ENCODE measurements at regions not wholly inside any gene's neighbourhood (a gene's known extent, or its start where the extent isn't known, plus 50 kb on each side); places are given as distances from the start of the nearest gene placed in this dataset.

GRCh38 chr4:67152976-67153375 lies 392.3 kb downstream of the CENPC start:
- H3K27ac Mint-ChIP-seq: no peak overlapping the region
- H3K27me3 Mint-ChIP-seq: no peaks in the 10 kb centered on the region
- Histone ChIP-seq H3K27ac (ENCODE audit: low read depth, low read length) (no peak overlapping the region), H3K4me1 (ENCODE audit: insufficient read depth, low read length) (no peaks in the 10 kb centered on the region), H3K4me3 (ENCODE audit: low read length) (no peak overlapping the region), H3K36me3 (ENCODE audit: insufficient read depth, low read length) (no peaks in the 10 kb centered on the region), H3K9me3 (ENCODE audit: low read length) (no peaks in the 10 kb centered on the region), H3K27me3 (ENCODE audit: insufficient read depth, low read length, poor library complexity, severe bottlenecking) (no peaks in the 10 kb centered on the region)
- CTCF ChIA-PET: no interaction called here
- H3K4me3 Mint-ChIP-seq: no peak overlapping the region
- no peak for DNase-seq
- H3K4me1 Mint-ChIP-seq: no peaks in the 10 kb centered on the region
- peaks cover 0 to 5% (median 4%) of the 10 kb centered on the region in 5 donors for H3K9me3 Mint-ChIP-seq
- POLR2A ChIA-PET: no interaction called here
- H3K36me3 Mint-ChIP-seq: no peaks in the 10 kb centered on the region

GRCh38 chr4:67151376-67152343 lies 393.6 kb downstream of the CENPC start:
- H3K36me3 ChIP-seq (ENCODE audit: insufficient read depth, low read length): no peaks in the 10 kb centered on the region

GRCh38 chr4:67141586-67141985 lies 403.7 kb downstream of the CENPC start:
- Mint-ChIP-seq H3K36me3 (no peaks in the 10 kb centered on the region), H3K27ac (no peak overlapping the region), H3K4me1 (no peaks in the 10 kb centered on the region), H3K4me3 (no peak overlapping the region), H3K27me3 (no peaks in the 10 kb centered on the region), H3K9me3 (peaks cover 0 to 4% (median 4%) of the 10 kb centered on the region in 5 donors)
- Histone ChIP-seq H3K4me3 (ENCODE audit: low read length) (no peak overlapping the region), H3K27ac (ENCODE audit: low read depth, low read length) (no peak overlapping the region), H3K27me3 (ENCODE audit: insufficient read depth, low read length, poor library complexity, severe bottlenecking) (no peaks in the 10 kb centered on the region), H3K4me1 (ENCODE audit: insufficient read depth, low read length) (no peaks in the 10 kb centered on the region), H3K9me3 (ENCODE audit: low read length) (no peaks in the 10 kb centered on the region), H3K36me3 (ENCODE audit: insufficient read depth, low read length) (no peaks in the 10 kb centered on the region)
- POLR2A ChIA-PET: no interaction called here
- CTCF ChIA-PET: no interaction called here
- DNase-seq: no peak

More at GRCh38 chr4:67151376-67152343, 393.6 kb downstream of the CENPC start:
- H3K4me1 Mint-ChIP-seq: no peaks in the 10 kb centered on the region
- ChIA-PET CTCF (no interaction called here), POLR2A (no interaction called here)
- Histone ChIP-seq H3K27me3 (ENCODE audit: insufficient read depth, low read length, poor library complexity, severe bottlenecking) (no peaks in the 10 kb centered on the region), H3K4me3 (ENCODE audit: low read length) (no peak overlapping the region), H3K27ac (ENCODE audit: low read depth, low read length) (no peak overlapping the region), H3K4me1 (ENCODE audit: insufficient read depth, low read length) (no peaks in the 10 kb centered on the region), H3K9me3 (ENCODE audit: low read length) (no peaks in the 10 kb centered on the region)
- H3K4me3 Mint-ChIP-seq: no peak overlapping the region
- no peak overlapping the region for H3K27ac Mint-ChIP-seq
- no peaks in the 10 kb centered on the region for H3K27me3 Mint-ChIP-seq
- DNase-seq: no peak
- H3K9me3 Mint-ChIP-seq: peaks cover 0 to 5% (median 2%) of the 10 kb centered on the region in 5 donors
- H3K36me3 Mint-ChIP-seq: no peaks in the 10 kb centered on the region

- Histone ChIP-seq H3K36me3 (ENCODE audit: insufficient read depth, low read length) (no peaks in the 10 kb centered on the region), H3K4me1 (ENCODE audit: insufficient read depth, low read length) (no peaks in the 10 kb centered on the region), H3K4me3 (ENCODE audit: low read length) (no peak overlapping the region), H3K9me3 (ENCODE audit: low read length) (no peaks in the 10 kb centered on the region), H3K27ac (ENCODE audit: low read depth, low read length) (no peak overlapping the region), H3K27me3 (ENCODE audit: insufficient read depth, low read length, poor library complexity, severe bottlenecking) (no peaks in the 10 kb centered on the region)
- H3K27ac Mint-ChIP-seq: no peak overlapping the region
- no peak for DNase-seq
- no peak overlapping the region for H3K4me3 Mint-ChIP-seq
- no peaks in the 10 kb centered on the region for H3K27me3 Mint-ChIP-seq
- POLR2A ChIA-PET: no interaction called here
- H3K9me3 Mint-ChIP-seq: peaks cover 0 to 15% (median 4%) of the 10 kb centered on the region in 5 donors
- CTCF ChIA-PET: no interaction called here
- H3K4me1 Mint-ChIP-seq: no peaks in the 10 kb centered on the region
- H3K36me3 Mint-ChIP-seq: no peaks in the 10 kb centered on the region
Measured at GRCh38 chr4:67134616-67135015, 410.7 kb downstream of the CENPC start.

- Mint-ChIP-seq H3K9me3 (peaks cover 0 to 11% (median 3%) of the 10 kb centered on the region in 5 donors), H3K27ac (no peak overlapping the region), H3K4me1 (no peaks in the 10 kb centered on the region)
Measured at GRCh38 chr4:67133162-67133561, 412.1 kb downstream of the CENPC start.

GRCh38 chr4:67131224-67131623 lies 414.1 kb downstream of the CENPC start:
- H3K27ac Mint-ChIP-seq: no peak overlapping the region
- no peaks in the 10 kb centered on the region for H3K36me3 Mint-ChIP-seq
- Histone ChIP-seq H3K27ac (ENCODE audit: low read depth, low read length) (no peak overlapping the region), H3K4me3 (ENCODE audit: low read length) (no peak overlapping the region), H3K4me1 (ENCODE audit: insufficient read depth, low read length) (no peaks in the 10 kb centered on the region), H3K36me3 (ENCODE audit: insufficient read depth, low read length) (no peaks in the 10 kb centered on the region), H3K9me3 (ENCODE audit: low read length) (no peaks in the 10 kb centered on the region), H3K27me3 (ENCODE audit: insufficient read depth, low read length, poor library complexity, severe bottlenecking) (no peaks in the 10 kb centered on the region)
- no peak for DNase-seq
- POLR2A ChIA-PET: no interaction called here
- H3K27me3 Mint-ChIP-seq: no peaks in the 10 kb centered on the region
- no peaks in the 10 kb centered on the region for H3K4me1 Mint-ChIP-seq
- peaks cover 0 to 11% (median 0%) of the 10 kb centered on the region in 5 donors for H3K9me3 Mint-ChIP-seq
- H3K4me3 Mint-ChIP-seq: no peak overlapping the region
- CTCF ChIA-PET: no interaction called here

More at GRCh38 chr4:67133162-67133561, 412.1 kb downstream of the CENPC start:
- H3K36me3 ChIP-seq (ENCODE audit: insufficient read depth, low read length): no peaks in the 10 kb centered on the region
- no peak for DNase-seq
- H3K4me3 ChIP-seq (ENCODE audit: low read length): no peak overlapping the region
- Mint-ChIP-seq H3K36me3 (no peaks in the 10 kb centered on the region), H3K27me3 (no peaks in the 10 kb centered on the region), H3K4me3 (no peak overlapping the region)
- no peaks in the 10 kb centered on the region for H3K27me3 ChIP-seq (ENCODE audit: insufficient read depth, low read length, poor library complexity, severe bottlenecking)
- no peaks in the 10 kb centered on the region for H3K4me1 ChIP-seq (ENCODE audit: insufficient read depth, low read length)
- ChIA-PET POLR2A (no interaction called here), CTCF (no interaction called here)
- H3K9me3 ChIP-seq (ENCODE audit: low read length): no peaks in the 10 kb centered on the region
- no peak overlapping the region for H3K27ac ChIP-seq (ENCODE audit: low read depth, low read length)

GRCh38 chr4:67130411-67130810 lies 414.9 kb downstream of the CENPC start:
- Histone ChIP-seq H3K27ac (ENCODE audit: low read depth, low read length) (no peak overlapping the region), H3K36me3 (ENCODE audit: insufficient read depth, low read length) (no peaks in the 10 kb centered on the region), H3K9me3 (ENCODE audit: low read length) (no peaks in the 10 kb centered on the region), H3K27me3 (ENCODE audit: insufficient read depth, low read length, poor library complexity, severe bottlenecking) (no peaks in the 10 kb centered on the region), H3K4me1 (ENCODE audit: insufficient read depth, low read length) (no peaks in the 10 kb centered on the region), H3K4me3 (ENCODE audit: low read length) (no peak overlapping the region)
- DNase-seq: no peak
- Mint-ChIP-seq H3K4me1 (no peaks in the 10 kb centered on the region), H3K27me3 (no peaks in the 10 kb centered on the region), H3K9me3 (peaks cover 0 to 11% (median 0%) of the 10 kb centered on the region in 5 donors), H3K36me3 (no peaks in the 10 kb centered on the region), H3K27ac (no peak overlapping the region), H3K4me3 (no peak overlapping the region)
- ChIA-PET CTCF (no interaction called here), POLR2A (no interaction called here)

- Histone ChIP-seq H3K27ac (ENCODE audit: low read depth, low read length) (no peak overlapping the region), H3K9me3 (ENCODE audit: low read length) (no peaks in the 10 kb centered on the region), H3K36me3 (ENCODE audit: insufficient read depth, low read length) (no peaks in the 10 kb centered on the region), H3K4me1 (ENCODE audit: insufficient read depth, low read length) (no peaks in the 10 kb centered on the region), H3K4me3 (ENCODE audit: low read length) (no peak overlapping the region), H3K27me3 (ENCODE audit: insufficient read depth, low read length, poor library complexity, severe bottlenecking) (no peaks in the 10 kb centered on the region)
- no peak overlapping the region for H3K27ac Mint-ChIP-seq
- no peak for DNase-seq
- no peaks in the 10 kb centered on the region for H3K4me1 Mint-ChIP-seq
- H3K27me3 Mint-ChIP-seq: peaks cover 0 to 2% of the 10 kb centered on the region in 2 donors
- POLR2A ChIA-PET: no interaction called here
- CTCF ChIA-PET: no interaction called here
- peaks cover 0 to 6% (median 0%) of the 10 kb centered on the region in 5 donors for H3K9me3 Mint-ChIP-seq
- no peak overlapping the region for H3K4me3 Mint-ChIP-seq
- H3K36me3 Mint-ChIP-seq: no peaks in the 10 kb centered on the region
Measured at GRCh38 chr4:67126570-67126969, 418.7 kb downstream of the CENPC start.

Data from CD8-positive, alpha-beta memory T cell (primary cell).